Activated CD4-positive, alpha-beta T cell treated with anti-CD3 and anti-CD28 coated beads for 48 hours (primary cell): ENCODE measurements at regions not wholly inside any gene's neighbourhood (a gene's known extent, or its start where the extent isn't known, plus 50 kb on each side); places are given as distances from the start of the nearest gene placed in this dataset.
"Not testable (repeated sequence)": the region's sequence is repeated elsewhere in the genome, so short reads cannot be mapped to it uniquely, and the experiment has no call there.

Experiments
- DNase-seq: peaks from one replicate; pipeline ENCODE4 v3.0.0-alpha.2; 2020

- no peak for DNase-seq
These were observed 128.4 kb upstream of the MEIS1 start for GRCh38 chr2:66306483-66306882.

GRCh38 chr2:66305718-66306117 is 129.2 kb upstream of the MEIS1 start:
- no peak for DNase-seq

- DNase-seq = no peak
These were observed 131.5 kb upstream of the MEIS1 start for GRCh38 chr2:66303471-66303870.

GRCh38 chr2:66301767-66302140 is 133.2 kb upstream of the MEIS1 start:
- DNase-seq = no peak

GRCh38 chr2:66301022-66301766 is 133.7 kb upstream of the MEIS1 start:
- no peak for DNase-seq

- no peak for DNase-seq
These were observed 151.1 kb upstream of the MEIS1 start for GRCh38 chr2:66283787-66284186.

- no peak for DNase-seq
These were observed 152.9 kb upstream of the MEIS1 start for GRCh38 chr2:66281980-66282379.

GRCh38 chr2:66279024-66279423 is 155.9 kb upstream of the MEIS1 start:
- DNase-seq = no peak

- no peak for DNase-seq
These were observed 158.9 kb upstream of the MEIS1 start for GRCh38 chr2:66275984-66276383.

- no peak for DNase-seq
These were observed 160.9 kb upstream of the MEIS1 start for GRCh38 chr2:66273933-66274490.

GRCh38 chr2:66272751-66273150 is 162.2 kb upstream of the MEIS1 start:
- no peak for DNase-seq

GRCh38 chr2:66271777-66272176 is 163.1 kb upstream of the MEIS1 start:
- no peak for DNase-seq

GRCh38 chr2:66270247-66270646 is 164.7 kb upstream of the MEIS1 start:
- no peak for DNase-seq

GRCh38 chr2:66269166-66269565 is 165.8 kb upstream of the MEIS1 start:
- no peak for DNase-seq

- DNase-seq = no peak
These were observed 166.2 kb upstream of the MEIS1 start for GRCh38 chr2:66268756-66269155.

- no peak for DNase-seq
These were observed 170.6 kb upstream of the MEIS1 start for GRCh38 chr2:66264354-66264753.

GRCh38 chr2:66255867-66256266 is 179.1 kb upstream of the MEIS1 start:
- DNase-seq = no peak

GRCh38 chr2:66255136-66255535 is 179.8 kb upstream of the MEIS1 start:
- no peak for DNase-seq

GRCh38 chr2:66253066-66253465 is 181.9 kb upstream of the MEIS1 start:
- no peak for DNase-seq

- no peak for DNase-seq
These were observed 182.8 kb upstream of the MEIS1 start for GRCh38 chr2:66252109-66252508.

- no peak for DNase-seq
These were observed 183.4 kb upstream of the MEIS1 start for GRCh38 chr2:66251573-66251972.

- not testable (repeated sequence) for DNase-seq
These were observed 185.8 kb upstream of the MEIS1 start for GRCh38 chr2:66249089-66249488.

GRCh38 chr2:66243809-66244208 is 191.1 kb upstream of the MEIS1 start:
- not testable (repeated sequence) for DNase-seq

GRCh38 chr2:66242888-66243287 is 192.0 kb upstream of the MEIS1 start:
- not testable (repeated sequence) for DNase-seq
